Smooth muscle cell (in vitro differentiated cells): ENCODE measurements at regions not wholly inside any gene's neighbourhood (a gene's known extent, or its start where the extent isn't known, plus 50 kb on each side); places are given as distances from the start of the nearest gene placed in this dataset.
"Not testable (repeated sequence)": the region's sequence is repeated elsewhere in the genome, so short reads cannot be mapped to it uniquely, and the experiment has no call there.

ENCODE experiments used
- DNase-seq: peaks from one replicate; lab custom pipeline; 2025; ENCODE audit not compliant: unreplicated experiment; lab: John Stamatoyannopoulos, UW
- H2AFZ ChIP-seq: fragments of 200-600 bp; sonication (generic); 2 replicates; pipeline ENCODE4 v1.6.0; 2016; ENCODE audit warnings: antibody characterized with exemption, low read depth, mild to moderate bottlenecking
- H3F3A ChIP-seq: fragments of 200-600 bp; sonication (generic); 2 replicates; pipeline ENCODE4 v1.6.0; 2017; ENCODE audit warnings: antibody characterized with exemption, low read depth
- H3K27ac ChIP-seq: fragments of 200-600 bp; sonication (generic); 2 replicates; pipeline ENCODE4 v1.5.1; 2016; ENCODE audit warnings: low read depth, mild to moderate bottlenecking
- H3K27me3 ChIP-seq: fragments of 200-600 bp; sonication (generic); 2 replicates; pipeline ENCODE4 v1.6.1; 2016; ENCODE audit warnings: low read depth, mild to moderate bottlenecking
- H3K36me3 ChIP-seq: fragments of 200-600 bp; sonication (generic); 2 replicates; pipeline ENCODE4 v1.5.1; 2016; ENCODE audit warnings: low read depth
- H3K4me1 ChIP-seq: fragments of 200-600 bp; sonication (generic); 2 replicates; pipeline ENCODE4 v1.5.1; 2016; ENCODE audit warnings: low read depth
- H3K4me2 ChIP-seq: fragments of 200-600 bp; sonication (generic); 2 replicates; pipeline ENCODE4 v1.6.0; 2016; ENCODE audit warnings: mild to moderate bottlenecking
- H3K4me3 ChIP-seq: fragments of 200-600 bp; sonication (generic); 2 replicates; pipeline ENCODE4 v1.5.1; 2016; ENCODE audit warnings: mild to moderate bottlenecking
- H3K79me2 ChIP-seq: fragments of 200-600 bp; sonication (generic); 2 replicates; pipeline ENCODE4 v1.6.0; 2016; ENCODE audit warnings: low read depth, mild to moderate bottlenecking
- H3K9ac ChIP-seq: fragments of 200-600 bp; sonication (generic); 2 replicates; pipeline ENCODE4 v1.6.0; 2016; ENCODE audit warnings: low read depth
- H3K9me3 ChIP-seq: fragments of 200-600 bp; sonication (generic); replicated peaks from 2 replicates; pipeline ENCODE4 v1.5.1; 2016; ENCODE audit warnings: low read depth
- H4K20me1 ChIP-seq: fragments of 200-600 bp; sonication (generic); 2 replicates; pipeline ENCODE4 v1.6.0; 2016; ENCODE audit warnings: low read depth
- WGBS: methylation state at CpG from one replicate; pipeline ENCODE4 v1.1.7; 2016; ENCODE audit warnings: low lambda C conversion rate; 5-methylcytosine and 5-hydroxymethylcytosine counted together
- TF ChIP-seq, protein P1 (sequence below): fragments of 200-600 bp; sonication (generic); IDR thresholded peaks from 2 replicates; pipeline ENCODE4 v1.5.1; 2017; ENCODE audit warnings: borderline replicate concordance, mild to moderate bottlenecking, antibody characterized with exemption; ENCODE audit not compliant: insufficient read depth, poor library complexity, severe bottlenecking

DNA sequence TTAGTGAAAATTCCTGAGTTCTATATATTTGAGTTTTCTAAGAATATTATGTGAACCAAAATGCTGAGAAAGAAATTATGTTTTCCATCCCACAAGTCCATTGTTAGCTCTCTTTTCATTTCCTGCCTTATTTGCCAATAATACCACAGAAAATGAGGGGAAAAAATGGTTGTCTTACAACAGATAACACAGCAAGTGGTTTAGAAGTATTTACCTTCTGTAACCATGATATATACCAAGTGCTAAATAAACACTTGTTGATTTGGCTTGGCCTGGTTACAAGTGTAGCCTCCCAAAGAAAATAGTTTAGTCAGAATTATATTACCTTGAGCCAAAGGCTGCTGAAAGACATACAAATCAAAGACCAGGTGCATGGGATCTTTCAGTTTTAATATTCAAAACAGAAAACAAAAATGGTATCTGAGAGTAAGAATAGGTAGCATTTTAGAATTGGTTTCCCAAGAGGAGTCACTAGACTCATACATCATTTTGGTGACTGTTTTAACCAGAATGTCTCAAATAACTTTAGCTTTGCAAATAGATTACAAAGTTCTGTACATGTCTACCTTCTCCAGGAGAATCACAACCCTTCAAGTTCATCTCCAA is 439.8 kb upstream of the DYNLRB2 start:
- TF ChIP-seq, protein P1, sequence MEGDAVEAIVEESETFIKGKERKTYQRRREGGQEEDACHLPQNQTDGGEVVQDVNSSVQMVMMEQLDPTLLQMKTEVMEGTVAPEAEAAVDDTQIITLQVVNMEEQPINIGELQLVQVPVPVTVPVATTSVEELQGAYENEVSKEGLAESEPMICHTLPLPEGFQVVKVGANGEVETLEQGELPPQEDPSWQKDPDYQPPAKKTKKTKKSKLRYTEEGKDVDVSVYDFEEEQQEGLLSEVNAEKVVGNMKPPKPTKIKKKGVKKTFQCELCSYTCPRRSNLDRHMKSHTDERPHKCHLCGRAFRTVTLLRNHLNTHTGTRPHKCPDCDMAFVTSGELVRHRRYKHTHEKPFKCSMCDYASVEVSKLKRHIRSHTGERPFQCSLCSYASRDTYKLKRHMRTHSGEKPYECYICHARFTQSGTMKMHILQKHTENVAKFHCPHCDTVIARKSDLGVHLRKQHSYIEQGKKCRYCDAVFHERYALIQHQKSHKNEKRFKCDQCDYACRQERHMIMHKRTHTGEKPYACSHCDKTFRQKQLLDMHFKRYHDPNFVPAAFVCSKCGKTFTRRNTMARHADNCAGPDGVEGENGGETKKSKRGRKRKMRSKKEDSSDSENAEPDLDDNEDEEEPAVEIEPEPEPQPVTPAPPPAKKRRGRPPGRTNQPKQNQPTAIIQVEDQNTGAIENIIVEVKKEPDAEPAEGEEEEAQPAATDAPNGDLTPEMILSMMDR, result no peak
- H3K36me3 ChIP-seq, result no peaks in the 10 kb centered on the region
- H3K27me3 ChIP-seq, result no peaks in the 10 kb centered on the region
- no peak for DNase-seq
- no peak overlapping the region for H2AFZ ChIP-seq
- no peaks in the 10 kb centered on the region for H3K79me2 ChIP-seq
- no peak overlapping the region for H3K4me3 ChIP-seq
- H3K27ac ChIP-seq, result no peak overlapping the region
- no peak overlapping the region for H3K9ac ChIP-seq
- H4K20me1 ChIP-seq, result no peaks in the 10 kb centered on the region
- no peaks in the 10 kb centered on the region for H3K9me3 ChIP-seq
- H3F3A ChIP-seq, result peaks cover 7% of the 10 kb centered on the region
- no peaks in the 10 kb centered on the region for H3K4me1 ChIP-seq
- H3K4me2 ChIP-seq, result no peak overlapping the region

DNA sequence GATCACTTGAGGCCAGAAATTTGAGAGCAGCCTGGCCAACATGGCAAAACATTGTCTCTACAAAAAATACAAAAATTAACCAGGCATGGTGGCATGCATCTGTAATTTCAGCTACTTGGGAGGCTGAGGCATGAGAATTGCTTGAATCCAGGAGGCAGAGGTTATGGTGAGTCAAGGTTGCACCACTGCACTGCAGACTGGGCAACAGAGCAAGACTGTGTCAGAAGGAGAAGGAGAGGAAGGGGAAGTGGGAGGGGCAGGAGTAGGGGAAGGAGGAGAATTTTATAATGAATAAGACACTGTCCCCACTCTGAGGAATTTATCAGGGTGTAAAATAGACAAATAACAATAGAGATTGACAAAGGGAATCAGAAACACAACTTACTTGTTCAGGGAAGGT is 440.6 kb upstream of the DYNLRB2 start:
- Histone ChIP-seq H3K27ac (no peak overlapping the region), H3K4me3 (no peak overlapping the region), H3F3A (peaks cover 7% of the 10 kb centered on the region), H3K9me3 (no peaks in the 10 kb centered on the region), H2AFZ (no peak overlapping the region), H3K4me1 (no peaks in the 10 kb centered on the region), H3K4me2 (no peak overlapping the region), H4K20me1 (no peaks in the 10 kb centered on the region), H3K79me2 (no peaks in the 10 kb centered on the region), H3K36me3 (no peaks in the 10 kb centered on the region), H3K9ac (no peak overlapping the region), H3K27me3 (no peaks in the 10 kb centered on the region)
- DNase-seq, result no peak
- TF ChIP-seq, protein P1, result no peak

DNA sequence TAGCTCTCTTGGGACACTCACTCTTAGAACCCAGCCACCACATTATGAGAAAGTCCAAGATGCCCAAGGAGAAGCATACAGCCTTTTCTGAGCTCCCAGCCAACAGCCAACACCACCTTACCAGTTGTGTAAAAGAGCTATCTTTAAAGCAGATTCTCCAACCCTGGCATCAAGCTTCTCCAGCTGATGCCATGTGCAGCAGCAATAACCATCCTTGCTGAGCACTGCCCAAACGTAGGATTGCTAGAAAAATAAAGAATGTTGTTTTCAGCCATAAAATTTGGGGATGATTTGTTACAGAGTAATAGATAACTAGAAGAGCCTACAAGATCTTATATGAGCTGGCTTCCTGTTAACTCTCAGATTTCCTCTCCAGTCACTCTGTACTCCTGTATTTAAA is 443.7 kb upstream of the DYNLRB2 start:
- Histone ChIP-seq H3K4me2 (no peak overlapping the region), H3K36me3 (no peaks in the 10 kb centered on the region), H3F3A (peaks cover 2% of the 10 kb centered on the region), H3K79me2 (no peaks in the 10 kb centered on the region), H3K4me3 (no peak overlapping the region), H4K20me1 (no peaks in the 10 kb centered on the region), H2AFZ (no peak overlapping the region), H3K27me3 (no peaks in the 10 kb centered on the region), H3K9ac (no peak overlapping the region), H3K4me1 (peaks cover 3% of the 10 kb centered on the region), H3K9me3 (no peaks in the 10 kb centered on the region), H3K27ac (no peak overlapping the region)
- WGBS, result 81% methylated on average over 1 of the region's 1 CpG
- TF ChIP-seq, protein P1, result no peak
- DNase-seq, result no peak

DNA sequence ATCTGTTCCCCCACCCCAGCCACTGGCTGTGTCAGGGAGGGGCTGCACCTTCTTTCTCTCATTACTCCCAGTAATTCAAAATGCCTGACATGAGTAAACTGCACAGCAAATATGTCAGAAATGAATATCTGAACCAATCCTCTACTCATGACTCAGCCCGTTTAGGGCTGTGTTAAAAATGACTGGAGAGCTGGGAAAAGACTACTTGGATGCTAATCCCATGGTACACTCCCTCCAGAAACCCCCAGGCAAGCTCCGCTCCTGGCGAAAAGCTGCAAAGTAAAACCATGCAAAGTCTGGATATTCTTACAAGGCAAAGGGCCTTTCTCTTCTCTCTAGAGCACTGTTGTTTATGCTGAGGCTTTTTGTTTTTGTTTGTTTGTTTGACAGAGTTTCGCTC is 448.1 kb upstream of the DYNLRB2 start:
- H2AFZ ChIP-seq, result peak overlapping the region; percentile 5
- peaks cover 4% of the 10 kb centered on the region for H3F3A ChIP-seq
- no peak overlapping the region for H3K9ac ChIP-seq
- no peaks in the 10 kb centered on the region for H3K36me3 ChIP-seq
- H3K4me3 ChIP-seq, result no peak overlapping the region
- H3K79me2 ChIP-seq, result no peaks in the 10 kb centered on the region
- no peaks in the 10 kb centered on the region for H3K9me3 ChIP-seq
- peaks cover 8% of the 10 kb centered on the region for H3K4me1 ChIP-seq
- TF ChIP-seq, protein P1, result no peak
- no peaks in the 10 kb centered on the region for H4K20me1 ChIP-seq
- no peak overlapping the region for H3K27ac ChIP-seq
- H3K4me2 ChIP-seq, result peak overlapping the region; percentile 15
- DNase-seq, result no peak
- H3K27me3 ChIP-seq, result no peaks in the 10 kb centered on the region
- WGBS, result 50% methylated on average over 4 of the region's 4 CpGs

DNA sequence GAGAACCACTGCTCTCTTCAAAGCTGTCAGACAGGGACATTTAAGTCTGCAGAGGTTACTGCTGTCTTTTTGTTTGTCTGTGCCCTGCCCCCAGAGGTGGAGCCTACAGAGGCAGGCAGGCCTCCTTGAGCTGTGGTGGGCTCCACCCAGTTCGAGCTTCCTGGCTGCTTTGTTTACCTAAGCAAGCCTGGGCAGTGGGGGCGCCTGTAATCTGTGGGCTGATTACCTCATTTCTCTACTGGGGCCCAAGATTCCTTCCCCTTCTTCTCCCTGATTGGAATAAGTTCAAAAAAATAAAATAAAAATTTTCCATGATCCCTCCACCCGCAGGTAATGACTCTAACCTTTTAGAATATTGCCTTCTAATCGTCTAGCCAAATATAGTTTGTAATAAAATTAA is 449.3 kb upstream of the DYNLRB2 start:
- H2AFZ ChIP-seq, H3K27me3 ChIP-seq, H3K4me1 ChIP-seq, H3K4me3 ChIP-seq, H3F3A ChIP-seq, H3K9ac ChIP-seq, H3K27ac ChIP-seq, H4K20me1 ChIP-seq, H3K36me3 ChIP-seq, H3K79me2 ChIP-seq, H3K9me3 ChIP-seq, H3K4me2 ChIP-seq, DNase-seq: not testable (repeated sequence)
- 46% methylated on average over 4 of the region's 4 CpGs for WGBS
